GM12878 (cell line): ENCODE measurements at regions not wholly inside any gene's neighbourhood (a gene's known extent, or its start where the extent isn't known, plus 50 kb on each side); places are given as distances from the start of the nearest gene placed in this dataset.

Experiments used
- ATAC-seq: fragments of 200-7000 bp; cut with Tn5 transposase; 3 replicates; pipeline ENCODE4 v1.9.1; 2020; ENCODE audit warnings: mild to moderate bottlenecking, moderate library complexity
- BruUV-seq: library from RNA; stranded (reverse); fragments of 400-500 nt; replicated peaks from 2 replicates; lab custom pipeline; 2021; lab: Mats Ljungman, UMichigan
- CTCF ChIA-PET: fragments of 300-600 bp; sonication (Branson Sonifier 250); formaldehyde crosslinking; extraction: SDS; loops from one replicate; lab custom pipeline; 2021; ENCODE audit warnings: inconsistent platforms; lab: Yijun Ruan, JAX
- POLR2A ChIA-PET: fragments of 350-600 bp; formaldehyde crosslinking; extraction: SDS; loops from one replicate; lab custom pipeline; 2021; ENCODE audit warnings: inconsistent platforms; lab: Charles Lee
- RAD21 ChIA-PET: fragments of 300-600 bp; sonication (Branson Sonifier 250); formaldehyde crosslinking; loops from one replicate; lab custom pipeline; 2023; ENCODE audit warnings: antibody characterized with exemption; ENCODE audit not compliant: unreplicated experiment; lab: Charles Lee
- SMC1A ChIA-PET: fragments of 300-600 bp; sonication (Branson Sonifier 250); formaldehyde crosslinking; loops from one replicate; lab custom pipeline; 2023; ENCODE audit not compliant: unreplicated experiment, uncharacterized antibody; lab: Charles Lee
- DNase-seq: peaks from one replicate; pipeline ENCODE4 v3.0.0-alpha.2; 2011; ENCODE audit warnings: low read depth, low spot score
- FAIRE-seq: peaks from 3 replicates; lab custom pipeline; 2011; peaks lifted over from hg19 to GRCh38; lab: Jason Lieb, UNC
- H2AFZ ChIP-seq: 2 replicates; pipeline ENCODE4 v1.6.0; 2011; ENCODE audit warnings: low read depth, low read length, control low read depth; ENCODE audit not compliant: control insufficient read depth
- H3K27ac ChIP-seq: 2 replicates; pipeline ENCODE4 v1.5.1; 2011; ENCODE audit warnings: control low read depth; ENCODE audit not compliant: control insufficient read depth, insufficient read depth
- H3K27me3 ChIP-seq, 2 experiments: replicated peaks in 1 of 2; 2 replicates each; pipeline versions ENCODE4 v1.6.0 to v1.6.1; 2011; ENCODE audit warnings: low read length in 1 of 2; ENCODE audit not compliant: control insufficient read depth in 2 of 2, insufficient read depth in 2 of 2
- H3K36me3 ChIP-seq, 2 experiments: 2 replicates each; pipeline ENCODE4 v1.5.1; 2011; ENCODE audit warnings: low read length in 1 of 2; ENCODE audit not compliant: control insufficient read depth in 2 of 2, insufficient read depth in 2 of 2
- H3K4me1 ChIP-seq: 2 replicates; pipeline ENCODE4 v1.6.1; 2011; ENCODE audit warnings: mild to moderate bottlenecking, low read length, moderate library complexity, mixed read lengths; ENCODE audit not compliant: control insufficient read depth, insufficient read depth
- H3K4me2 ChIP-seq: 2 replicates; pipeline ENCODE4 v1.6.0; 2011; ENCODE audit warnings: control low read depth; ENCODE audit not compliant: control insufficient read depth, insufficient read depth
- H3K4me3 ChIP-seq: fragments of 200-600 bp; sonication (generic); 2 replicates; pipeline ENCODE4 v1.5.1; 2016
- H3K79me2 ChIP-seq: 2 replicates; pipeline ENCODE4 v1.6.0; 2011; ENCODE audit warnings: low read length; ENCODE audit not compliant: control insufficient read depth, insufficient read depth
- H3K9ac ChIP-seq: 2 replicates; pipeline ENCODE4 v1.8.0; 2011; ENCODE audit warnings: low read length, control low read depth, mixed read lengths; ENCODE audit not compliant: control insufficient read depth, insufficient read depth
- H3K9me3 ChIP-seq: replicated peaks from 3 replicates; pipeline ENCODE4 v1.5.1; 2011; ENCODE audit warnings: mild to moderate bottlenecking, low read length; ENCODE audit not compliant: control insufficient read depth, insufficient read depth
- H4K20me1 ChIP-seq: 2 replicates; pipeline ENCODE4 v1.6.0; 2011; ENCODE audit not compliant: control insufficient read depth, insufficient read depth
- BCLAF1 ChIP-seq: fragments of 450-650 bp; IDR thresholded peaks from 2 replicates; pipeline ENCODE4 v1.6.1; 2017; ENCODE audit warnings: antibody characterized with exemption, mild to moderate bottlenecking, moderate library complexity
- CEBPZ ChIP-seq: fragments of 150-350 bp; IDR thresholded peaks from 2 replicates; pipeline ENCODE4 v1.6.1; 2016; ENCODE audit warnings: low read depth, low read length
- EED ChIP-seq: sonication (generic); IDR thresholded peaks from 2 replicates; pipeline ENCODE4 v1.6.1; 2016; ENCODE audit warnings: antibody characterized with exemption, low read depth
- FOXM1 ChIP-seq: IDR thresholded peaks from 2 replicates; pipeline ENCODE4 v1.6.1; 2012; ENCODE audit warnings: low read depth, mild to moderate bottlenecking, inconsistent platforms, low read length, moderate library complexity
- IRF5 ChIP-seq: fragments of 450-650 bp; IDR thresholded peaks from 2 replicates; pipeline ENCODE4 v1.6.1; 2017; ENCODE audit warnings: borderline replicate concordance
- RBBP5 ChIP-seq: fragments of 200-600 bp; sonication (generic); conservative IDR thresholded peaks from 2 replicates; pipeline ENCODE4 v1.6.1; 2016
- SIX5 ChIP-seq: IDR thresholded peaks from 2 replicates; pipeline ENCODE4 v1.6.1; 2011; ENCODE audit warnings: mild to moderate bottlenecking, low read depth, low read length, moderate library complexity; ENCODE audit not compliant: severe bottlenecking
- SUZ12 ChIP-seq: fragments of 200-600 bp; sonication (generic); IDR thresholded peaks from one replicate; pipeline ENCODE4 v1.6.1; 2018; ENCODE audit warnings: antibody characterized with exemption, mild to moderate bottlenecking; ENCODE audit not compliant: unreplicated experiment
- TCF12 ChIP-seq: IDR thresholded peaks from 2 replicates; pipeline ENCODE4 v1.6.1; 2011; ENCODE audit warnings: low read depth, mild to moderate bottlenecking, low read length
- YBX1 ChIP-seq: fragments of 450-650 bp; IDR thresholded peaks from 2 replicates; pipeline ENCODE4 v1.6.1; 2016; ENCODE audit warnings: antibody characterized with exemption
- ZBTB40 ChIP-seq: fragments of 450-650 bp; IDR thresholded peaks from 2 replicates; pipeline ENCODE4 v1.6.1; 2016; ENCODE audit warnings: mild to moderate bottlenecking, moderate library complexity, borderline replicate concordance
- ZSCAN29 ChIP-seq: fragments of 450-650 bp; IDR thresholded peaks from 2 replicates; pipeline ENCODE4 v1.6.1; 2017; ENCODE audit warnings: mild to moderate bottlenecking, moderate library complexity
- WGBS: methylation state at CpG from one replicate; pipeline ENCODE4 v1.1.6; 2016; ENCODE audit warnings: low lambda C conversion rate; ENCODE audit not compliant: insufficient replicate concordance, insufficient coverage; ENCODE audit errors: missing lambda C conversion rate; 5-methylcytosine and 5-hydroxymethylcytosine counted together
- in situ Hi-C: fragments of 300-500 bp; cut with MboI; formaldehyde crosslinking; loops from 9 replicates; pipeline ENCODE4 v1.14.3; 2018; ENCODE audit warnings: mixed read lengths
- intact Hi-C: fragments of 100-400 bp; cut with micrococcal nuclease; formaldehyde crosslinking; loops from one replicate; pipeline ENCODE4 v1.14.2; 2022; ENCODE audit not compliant: unreplicated experiment

DNA sequence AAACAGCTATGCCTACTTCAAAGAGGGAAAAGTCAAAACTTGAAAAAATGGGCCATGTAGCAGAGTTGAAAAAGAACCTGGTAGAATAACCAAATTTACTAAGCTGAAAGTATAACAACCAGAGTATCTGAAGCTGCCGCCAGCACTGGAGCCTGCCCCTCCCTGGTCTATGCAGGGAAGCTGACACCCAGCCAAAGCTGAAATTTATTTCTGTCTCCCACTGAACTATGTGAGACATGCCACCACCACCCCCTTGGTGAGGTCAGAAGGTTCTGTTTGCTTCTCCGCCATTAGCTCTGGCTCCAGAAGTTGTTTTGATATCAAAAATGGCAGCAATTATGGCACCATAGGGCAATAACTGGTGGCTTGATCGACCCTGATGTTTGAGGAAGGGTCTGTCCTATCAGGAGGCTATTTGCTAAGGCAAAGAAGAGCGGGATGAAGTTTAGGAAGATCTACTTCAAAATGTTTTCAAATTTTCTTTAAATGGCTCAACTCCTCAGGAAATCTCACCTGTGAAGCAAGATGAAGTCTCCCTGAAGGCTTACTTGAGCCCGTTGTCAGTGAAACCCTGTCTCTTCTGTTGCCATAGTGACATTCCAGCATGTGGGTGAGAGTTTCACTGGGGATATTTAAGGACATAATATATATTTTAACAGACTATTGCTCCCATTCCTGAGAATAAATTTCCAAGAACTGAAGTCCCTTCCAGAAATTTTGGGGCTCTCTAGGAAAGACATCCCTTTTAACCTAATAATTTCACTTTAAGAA is 122.0 kb downstream of the COPRS start:
- H3K4me3 ChIP-seq, result no peak overlapping the region
- no peaks in the 10 kb centered on the region for H4K20me1 ChIP-seq
- 37% methylated on average over 5 of the region's 5 CpGs for WGBS
- FAIRE-seq (no peak), DNase-seq (no peak), ATAC-seq (no peak)
- no peaks in the 10 kb centered on the region for H3K79me2 ChIP-seq
- intact Hi-C loops, result no loop called here
- ChIA-PET CTCF (no interaction called here), POLR2A (no interaction called here), RAD21 (no interaction called here), SMC1A (interaction anchor here (0.6 to 0.8 kb wide), 2 partner anchors 13 to 14 kb away, joined by 3 read pairs; no protein-coding TSS in a partner anchor)
- no TSS peak for BruUV-seq
- H3K9ac ChIP-seq, result no peak overlapping the region
- no peaks in the 10 kb centered on the region for H3K4me1 ChIP-seq
- no peaks in the 10 kb centered on the region for H3K9me3 ChIP-seq
- H3K4me2 ChIP-seq, result no peak overlapping the region
- in situ Hi-C loops, result no loop called here
- H3K27ac ChIP-seq, result no peak overlapping the region
- H2AFZ ChIP-seq, result no peak overlapping the region
- no peaks in the 10 kb centered on the region for H3K36me3 ChIP-seq
- H3K27me3 ChIP-seq, result no peaks in the 10 kb centered on the region
- no peak for TF ChIP-seq ZBTB40
- TF ChIP-seq YBX1, result no peak
- no peak for TF ChIP-seq EED
- TF ChIP-seq SUZ12, result no peak
- TF ChIP-seq FOXM1, result no peak
- TF ChIP-seq CEBPZ, result no peak
- TF ChIP-seq RBBP5, result no peak
- TF ChIP-seq SIX5, result no peak
- TF ChIP-seq IRF5, result no peak
- TF ChIP-seq ZSCAN29, result no peak
- no peak for TF ChIP-seq TCF12
- TF ChIP-seq BCLAF1, result no peak
